Panc1 (cell line): ENCODE measurements at regions not wholly inside any gene's neighbourhood (a gene's known extent, or its start where the extent isn't known, plus 50 kb on each side); places are given as distances from the start of the nearest gene placed in this dataset.

ENCODE experiments used
- CTCF ChIP-seq: fragments of 450-650 bp; IDR thresholded peaks from 2 replicates; pipeline ENCODE4 v1.5.1; 2017; ENCODE audit warnings: mild to moderate bottlenecking
- POLR2AphosphoS5 ChIP-seq: IDR thresholded peaks from 2 replicates; pipeline ENCODE4 v1.6.1; 2012; ENCODE audit warnings: mild to moderate bottlenecking, low read depth, low read length, moderate library complexity
- SIN3A ChIP-seq: IDR thresholded peaks from 2 replicates; pipeline ENCODE4 v1.6.1; 2012; ENCODE audit warnings: low read depth, mild to moderate bottlenecking, low read length, moderate library complexity, borderline replicate concordance; ENCODE audit not compliant: insufficient read depth

- TF ChIP-seq CTCF (no peak), POLR2AphosphoS5 (no peak), SIN3A (no peak)
These were observed 156.1 kb upstream of the STEAP4 start for GRCh38 chr7:88462799-88463198.
